Bone marrow (tissue), 2 donors: ENCODE measurements at regions not wholly inside any gene's neighbourhood (a gene's known extent, or its start where the extent isn't known, plus 50 kb on each side); places are given as distances from the start of the nearest gene placed in this dataset.

Source experiments
- DNase-seq, 2 donors: peaks; one replicate each; lab custom pipeline; 2025; lab: John Stamatoyannopoulos, UW

DNA sequence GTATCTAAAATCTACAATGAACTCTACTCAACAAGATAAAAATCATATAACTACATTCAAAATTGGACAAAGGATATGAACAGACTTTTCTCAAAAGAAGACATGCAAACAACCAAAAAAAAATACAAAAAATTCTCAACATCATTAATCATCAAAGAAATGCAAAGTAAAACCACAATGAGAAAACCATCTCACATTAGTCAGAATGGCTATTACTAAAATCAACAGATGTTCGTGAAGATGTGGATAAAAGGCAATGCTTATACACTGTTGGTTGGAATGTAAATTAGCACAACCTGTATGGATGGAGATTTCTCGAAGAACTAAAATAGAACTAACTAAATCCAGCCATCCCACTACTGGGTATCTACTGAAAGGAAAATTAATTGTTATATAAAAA lies 1080.8 kb downstream of the AMY1C start:
- DNase-seq = no peak

DNA sequence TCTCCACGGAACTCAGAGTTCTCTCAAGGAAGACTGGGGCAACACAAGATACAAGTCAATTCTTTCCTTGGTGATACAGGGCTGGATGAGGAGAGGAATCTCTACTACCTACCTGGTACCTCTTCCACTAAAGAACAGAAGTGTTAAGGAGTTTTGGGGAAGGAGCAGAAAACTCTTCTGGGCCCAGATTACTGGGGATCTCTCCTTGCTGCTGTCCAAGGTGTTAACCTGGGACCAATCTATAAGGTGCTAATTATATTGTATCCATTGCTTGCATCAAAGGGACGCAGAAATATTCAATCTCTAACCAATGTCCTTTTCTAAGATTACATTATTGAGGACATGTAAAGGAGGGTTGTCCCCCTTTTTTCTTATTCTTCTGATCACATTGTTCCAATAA lies 1102.5 kb downstream of the AMY1C start:
- DNase-seq = no peak

DNA sequence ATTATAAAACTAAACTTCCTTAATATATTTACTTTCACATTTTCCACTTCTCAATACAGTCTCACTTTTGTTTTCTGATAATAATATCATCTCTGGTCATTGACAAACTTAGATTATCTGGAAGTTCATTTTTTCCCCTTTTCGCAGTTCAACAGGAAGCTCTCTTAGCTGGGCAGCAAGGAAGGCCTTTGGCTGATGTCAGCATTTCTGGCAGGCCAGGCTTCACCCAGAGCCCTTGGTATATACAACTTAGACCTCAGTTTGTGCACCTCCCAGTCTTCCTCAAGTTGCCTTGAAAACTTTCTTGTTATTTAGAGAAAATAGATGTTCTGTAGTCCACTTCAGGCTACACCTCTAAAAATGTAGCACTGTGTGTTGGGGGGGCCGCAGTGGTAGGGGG lies 1103.6 kb downstream of the AMY1C start:
- DNase-seq = no peak

DNA sequence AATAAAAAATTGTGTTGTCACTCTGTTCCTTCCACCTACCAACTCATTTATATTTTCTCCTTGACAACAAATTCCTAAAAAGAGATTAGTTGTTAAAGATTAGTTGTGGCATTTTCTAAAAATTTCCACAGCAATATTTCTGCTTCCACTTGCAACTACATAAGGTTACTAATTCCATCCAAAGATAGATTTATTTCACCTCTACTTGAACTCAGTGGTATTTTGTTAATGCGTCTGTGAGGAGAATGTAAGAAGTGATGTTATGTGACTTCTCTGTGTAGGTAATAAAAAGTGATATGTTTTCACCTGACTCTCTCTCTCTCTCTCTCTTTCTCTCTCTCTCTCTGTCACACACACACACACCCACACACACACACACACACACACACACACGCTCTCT lies 1104.8 kb downstream of the AMY1C start:
- no peak for DNase-seq

DNA sequence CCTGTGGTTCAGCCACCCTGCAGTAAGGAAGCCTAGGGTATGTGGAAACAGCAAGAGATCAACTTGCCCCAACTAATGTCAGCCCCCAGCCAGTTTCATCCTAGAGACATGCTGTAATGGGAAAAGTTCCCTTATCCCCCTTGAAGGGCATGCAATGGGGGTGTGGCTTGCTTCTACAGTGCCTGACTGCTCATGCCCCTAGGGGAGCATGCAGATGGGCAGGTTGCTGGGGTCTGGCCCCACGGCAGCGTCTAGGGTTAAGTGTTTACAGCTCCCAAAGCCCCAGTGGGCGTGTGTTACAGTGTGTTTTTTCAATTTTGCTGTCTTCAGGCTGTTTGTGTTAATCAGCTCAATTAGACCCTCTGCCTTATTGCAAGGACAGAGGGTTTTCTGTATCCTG lies 1105.9 kb downstream of the AMY1C start:
- DNase-seq = no peak

DNA sequence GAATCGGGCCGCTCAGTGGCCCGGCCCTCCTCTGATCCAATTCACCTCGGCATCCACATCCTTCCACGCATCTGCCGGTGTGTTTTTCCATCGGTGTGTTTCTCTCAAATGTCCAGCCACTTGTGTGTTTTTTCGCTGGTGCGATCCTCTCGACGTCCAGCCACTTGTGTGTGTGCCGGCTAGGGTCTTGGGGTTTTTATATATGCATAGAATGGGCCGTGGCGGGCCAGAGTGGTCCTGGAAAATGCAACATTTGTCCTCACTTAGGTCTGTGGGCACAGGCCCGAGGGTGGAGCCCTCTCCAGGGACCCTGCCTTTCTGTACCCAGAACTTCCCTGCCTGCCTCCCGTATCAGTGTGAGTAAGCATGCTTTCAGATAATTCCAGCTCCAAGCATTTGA lies 1106.4 kb downstream of the AMY1C start:
- no peak for DNase-seq

DNA sequence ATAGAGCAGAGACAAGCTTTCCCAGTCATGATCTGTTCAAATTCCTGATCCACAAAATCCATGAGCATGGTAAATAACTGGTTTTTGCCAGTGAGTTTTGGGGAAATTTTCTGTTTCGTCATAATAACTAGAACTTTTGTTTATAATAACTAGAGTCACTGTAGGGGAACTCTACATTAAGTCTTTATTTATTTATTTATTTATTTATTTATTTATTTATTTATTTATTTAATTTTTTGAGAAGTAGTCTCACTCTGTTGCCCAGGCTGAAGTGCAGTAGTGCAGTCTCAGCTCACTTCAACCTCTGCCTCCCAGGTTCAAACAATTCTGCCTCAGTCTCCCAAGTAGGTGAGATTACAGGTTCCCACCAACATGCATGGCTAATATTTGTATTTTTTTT lies 1106.8 kb downstream of the AMY1C start:
- DNase-seq = no peak

DNA sequence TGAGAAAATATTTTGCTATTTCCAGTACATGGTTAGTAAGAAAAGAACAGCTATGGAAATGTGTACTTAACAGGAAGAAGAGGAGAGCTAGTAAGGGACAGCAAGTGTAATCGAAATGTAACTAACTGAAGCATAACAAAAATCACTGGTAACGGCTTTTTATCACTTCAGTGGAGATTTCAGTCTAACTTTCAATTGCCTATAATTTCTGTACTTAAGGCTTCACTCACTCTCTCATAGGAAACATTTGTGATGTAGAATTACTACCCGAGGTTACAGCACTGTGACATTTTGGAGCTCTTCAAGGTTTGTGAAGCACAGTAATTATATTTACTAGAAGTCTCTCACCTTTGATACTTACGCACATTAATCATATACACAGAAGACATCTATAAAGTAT lies 1119.1 kb downstream of the AMY1C start:
- no peak for DNase-seq

DNA sequence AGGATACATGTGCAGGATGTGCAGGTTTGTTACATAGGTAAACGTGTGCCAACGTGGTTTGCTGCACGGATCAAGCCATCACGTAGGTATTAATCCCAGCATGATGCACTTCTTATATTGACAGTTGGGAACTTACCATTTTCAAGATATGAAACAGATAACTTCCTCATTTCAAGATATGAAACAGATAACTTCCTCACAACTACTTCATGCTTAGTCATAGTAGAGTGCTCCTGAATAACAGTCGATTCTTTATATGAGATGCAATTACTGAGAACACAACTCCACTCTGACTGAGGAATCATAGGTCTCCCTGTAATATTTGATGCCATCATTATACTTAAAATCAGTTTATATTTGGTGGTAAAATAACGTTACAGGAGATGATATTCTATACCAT lies 1124.3 kb downstream of the AMY1C start:
- peak in 1 of 2 donors; percentile 19 for DNase-seq

DNA sequence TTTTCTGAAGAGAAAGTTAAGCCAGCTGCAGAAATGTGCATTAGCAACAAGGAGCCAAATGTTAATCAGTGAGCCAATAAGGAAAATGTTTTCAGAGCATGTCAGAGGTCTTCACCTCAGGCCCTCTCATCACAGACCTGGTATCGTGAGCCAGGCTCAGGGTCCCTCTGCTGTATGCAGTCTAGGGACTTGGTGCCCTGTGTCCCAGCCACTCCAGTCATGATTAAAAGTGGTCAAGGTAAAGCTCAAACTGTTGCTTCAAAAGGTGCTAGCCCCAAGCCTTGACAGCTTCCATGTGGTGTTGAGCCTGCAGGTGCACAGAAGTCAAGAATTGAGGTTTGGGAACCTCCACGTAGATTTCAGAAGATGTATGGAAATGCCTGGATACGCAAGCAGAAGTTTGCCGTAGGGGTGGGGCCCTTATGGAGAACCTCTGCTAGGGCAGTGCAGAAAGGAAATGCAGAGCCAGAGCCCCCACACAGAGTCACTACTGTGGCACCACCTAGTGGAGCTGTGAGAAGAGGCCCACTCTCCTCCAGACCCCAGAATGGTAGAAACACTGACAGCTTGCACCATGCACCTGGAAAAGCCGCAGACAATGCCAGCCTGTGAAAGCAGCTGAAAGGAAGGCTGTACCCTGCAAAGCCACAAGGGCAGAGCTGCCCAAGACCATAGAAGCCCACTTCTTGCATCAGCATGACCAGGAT lies 1128.7 kb downstream of the AMY1C start:
- no peak for DNase-seq

DNA sequence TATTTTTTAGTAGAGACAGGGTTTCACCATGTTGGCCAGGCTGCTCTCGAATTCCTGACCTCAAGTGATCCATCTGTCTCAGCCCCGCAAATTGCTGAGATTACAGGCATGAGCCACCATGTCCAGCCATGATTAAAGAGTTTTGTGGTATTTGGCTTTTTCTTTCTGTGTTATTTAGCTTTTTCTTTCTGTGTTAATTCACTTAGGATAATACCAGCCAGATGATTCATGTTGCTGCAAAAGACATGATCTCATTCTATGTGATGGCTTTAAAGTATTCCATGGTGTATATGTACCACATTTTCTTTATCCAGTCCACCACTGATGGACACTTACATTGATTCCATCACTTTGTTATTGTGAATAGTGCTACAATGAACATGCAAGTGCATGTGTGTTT lies 1135.2 kb downstream of the AMY1C start:
- DNase-seq = no peak

DNA sequence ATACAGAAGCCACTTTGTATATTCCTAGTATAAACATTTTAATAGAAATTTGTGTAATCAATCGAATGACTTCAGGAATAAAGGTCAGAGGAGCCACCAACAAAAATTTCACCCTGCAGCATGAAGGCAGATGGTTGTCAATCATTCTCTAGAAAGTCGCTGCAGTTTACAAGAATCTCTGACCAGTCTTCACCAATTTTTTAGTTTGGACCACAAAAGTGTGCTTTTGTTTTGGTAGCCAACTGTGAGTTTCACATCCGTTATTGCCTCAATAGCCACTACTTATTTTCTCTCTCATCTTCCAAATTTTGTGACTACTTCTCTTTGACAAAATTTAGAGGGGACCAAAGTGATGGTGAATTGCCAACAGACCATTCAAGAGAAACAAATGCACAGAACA lies 1155.6 kb downstream of the AMY1C start:
- DNase-seq = no peak

DNA sequence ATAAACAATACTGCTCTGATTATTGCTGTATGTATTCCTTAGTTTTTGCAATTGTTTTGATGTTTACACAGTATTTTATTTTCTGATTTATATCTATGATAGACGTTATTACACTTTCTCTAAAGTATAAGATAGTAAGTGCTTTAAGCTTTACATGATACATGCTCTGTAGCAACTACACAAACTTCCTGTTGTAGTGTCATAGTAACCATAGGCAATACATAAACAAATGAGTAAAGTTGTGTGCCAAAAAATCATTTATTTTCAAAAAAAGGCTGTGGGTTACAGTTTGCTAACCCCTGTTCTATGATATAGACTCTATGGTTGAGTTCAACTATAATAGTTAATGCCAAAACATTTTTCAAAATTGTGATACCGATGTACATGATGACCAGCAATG lies 1156.4 kb downstream of the AMY1C start:
- no peak for DNase-seq

DNA sequence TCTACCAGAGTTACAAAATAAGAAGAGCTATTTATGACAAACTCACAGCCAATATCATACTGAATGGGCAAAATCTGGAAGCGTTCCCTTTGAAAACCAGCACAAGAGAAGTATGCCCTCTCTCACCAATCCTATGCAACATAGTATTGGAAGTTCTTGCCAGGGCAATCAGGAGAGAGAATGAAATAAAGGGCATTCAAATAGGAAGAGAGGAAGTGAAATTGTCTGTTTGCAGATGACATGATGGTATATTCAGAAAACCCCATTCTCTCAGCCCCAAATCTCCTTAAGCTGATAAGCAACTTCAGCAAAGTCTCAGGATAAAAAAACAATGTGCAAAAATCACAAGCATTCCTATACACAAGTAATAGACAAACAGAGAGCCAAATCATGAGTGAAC lies 1169.5 kb downstream of the AMY1C start:
- DNase-seq = no peak

DNA sequence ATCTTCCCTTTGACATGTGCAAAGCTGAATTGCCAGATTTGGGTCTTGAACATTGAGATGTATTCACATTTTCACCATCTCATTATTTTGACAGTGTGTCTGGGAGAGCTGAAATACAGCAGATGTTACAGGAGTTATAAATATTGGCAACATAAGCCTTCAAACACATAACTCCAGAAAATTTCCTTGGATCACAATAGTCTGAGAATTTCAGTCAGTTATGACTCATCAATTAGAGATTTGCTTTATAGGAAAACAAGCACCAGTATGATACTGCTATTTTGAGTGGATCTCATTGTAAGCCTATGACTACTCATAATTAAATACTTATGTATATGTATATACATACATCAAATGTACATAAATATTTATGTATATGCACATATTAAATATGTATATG lies 1171.8 kb downstream of the AMY1C start:
- DNase-seq = no peak

DNA sequence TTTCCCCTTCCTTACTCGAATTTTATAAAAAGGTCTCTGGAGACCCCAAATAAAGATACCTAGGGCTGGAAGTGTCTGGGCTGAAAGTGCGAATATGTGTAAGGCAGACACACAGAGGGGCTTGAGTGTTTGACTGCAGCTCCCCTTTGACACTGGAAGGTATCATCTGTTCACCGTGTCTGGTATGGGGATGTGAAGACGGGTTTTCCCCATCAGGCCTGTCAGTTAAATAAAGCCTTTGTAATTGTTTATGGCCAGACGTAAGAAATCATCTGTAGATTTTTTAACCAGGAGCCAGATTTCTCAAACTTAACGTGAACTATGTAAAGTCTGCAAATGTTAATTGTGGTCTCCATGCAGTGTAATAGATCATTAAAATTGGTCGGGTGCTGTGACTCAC lies 1173.4 kb downstream of the AMY1C start:
- DNase-seq = no peak

DNA sequence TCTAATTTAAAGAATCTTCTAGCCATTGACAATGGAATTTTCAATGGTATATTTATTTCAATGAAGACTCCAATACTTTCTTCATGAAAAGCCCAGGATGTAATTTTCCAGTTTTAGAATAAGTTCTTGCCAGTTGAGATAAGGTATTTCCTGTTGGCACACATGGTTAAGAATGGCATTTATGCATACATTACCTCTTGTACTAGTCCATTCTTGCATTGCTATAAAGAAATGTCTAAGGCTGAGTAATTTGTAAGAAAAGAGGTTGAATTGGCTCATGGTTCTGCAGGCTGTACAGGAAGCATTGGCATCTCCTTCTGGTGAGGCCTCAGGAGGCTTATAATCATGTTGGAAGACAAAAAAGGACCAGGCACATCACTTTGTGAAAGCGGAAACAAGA lies 1179.6 kb downstream of the AMY1C start:
- no peak for DNase-seq

DNA sequence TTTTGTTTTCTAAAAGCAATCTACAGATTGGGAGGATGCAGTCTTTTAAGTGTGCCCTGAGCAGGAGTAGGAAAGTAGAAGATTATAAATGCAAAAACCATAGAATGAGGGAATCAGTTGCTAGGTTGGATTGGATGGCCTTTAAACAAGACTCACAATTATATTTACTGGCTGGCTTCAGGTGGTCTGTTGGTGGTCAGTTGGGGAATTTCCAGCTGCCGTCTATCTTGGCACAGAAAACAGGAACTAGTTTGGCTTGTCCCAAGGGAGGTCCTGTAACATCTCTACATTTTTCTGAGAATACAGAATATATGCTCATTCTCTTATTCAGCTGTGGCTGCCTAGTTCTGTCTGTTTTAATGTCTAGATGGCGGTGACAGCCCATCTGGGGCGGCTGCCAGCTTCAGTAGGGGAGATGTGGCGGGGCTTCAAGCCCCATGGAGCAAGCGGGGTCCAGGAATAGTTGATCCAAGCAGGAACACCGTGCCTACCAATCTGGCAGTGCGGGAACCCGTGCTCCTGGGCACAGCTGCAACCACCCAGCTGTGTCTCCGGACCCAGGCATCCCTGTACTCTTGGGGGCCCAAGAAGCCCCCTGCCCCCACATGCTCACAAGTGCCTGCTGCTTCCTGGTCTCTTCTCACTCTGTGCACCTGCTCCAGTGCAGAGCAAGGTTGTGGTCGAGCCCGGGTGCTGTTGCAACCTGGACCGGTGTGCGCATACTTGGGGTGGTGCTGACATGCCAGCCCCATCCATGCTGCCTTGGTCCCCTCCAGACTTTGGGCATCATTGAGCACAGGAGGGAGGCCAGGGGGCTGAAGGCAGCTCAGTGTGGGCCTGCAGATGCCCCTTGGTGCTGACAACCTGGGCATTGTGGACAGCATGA lies 1182.6 kb downstream of the AMY1C start:
- no peak for DNase-seq

DNA sequence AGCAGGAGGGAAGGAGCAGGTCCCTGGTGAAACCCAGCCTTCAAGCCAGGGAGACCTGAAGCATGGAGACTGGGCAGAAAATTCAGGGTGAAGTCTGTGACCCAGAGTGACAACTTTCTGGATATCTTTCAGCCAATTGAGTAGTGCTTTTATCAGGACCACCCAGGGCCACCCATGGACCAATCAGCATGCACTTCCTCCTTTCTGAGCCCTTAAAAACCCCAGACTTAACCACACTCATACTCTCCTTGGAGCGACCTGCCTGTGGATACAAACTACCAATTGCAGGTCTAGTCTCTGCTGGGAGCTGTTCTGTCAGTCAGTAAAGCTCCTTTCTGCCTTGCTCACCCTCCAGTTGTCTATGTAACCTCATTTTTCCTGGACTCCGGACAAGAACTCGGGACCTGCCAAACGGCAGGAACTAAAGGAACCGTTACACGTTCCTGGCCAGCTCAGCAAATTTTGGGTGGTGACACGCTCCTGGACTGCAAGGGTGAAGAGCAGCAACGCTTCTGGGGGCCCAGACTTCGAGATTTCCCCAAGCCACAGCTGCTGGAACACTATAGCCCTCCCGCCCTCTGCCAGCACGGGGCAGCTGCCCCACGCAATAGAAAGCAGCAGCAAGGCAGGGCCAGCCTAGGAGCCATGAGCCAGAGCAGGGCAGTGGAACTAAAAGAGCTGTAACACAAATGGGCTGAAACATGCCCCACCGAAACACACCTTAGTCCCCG lies 1183.4 kb downstream of the AMY1C start:
- DNase-seq = no peak

DNA sequence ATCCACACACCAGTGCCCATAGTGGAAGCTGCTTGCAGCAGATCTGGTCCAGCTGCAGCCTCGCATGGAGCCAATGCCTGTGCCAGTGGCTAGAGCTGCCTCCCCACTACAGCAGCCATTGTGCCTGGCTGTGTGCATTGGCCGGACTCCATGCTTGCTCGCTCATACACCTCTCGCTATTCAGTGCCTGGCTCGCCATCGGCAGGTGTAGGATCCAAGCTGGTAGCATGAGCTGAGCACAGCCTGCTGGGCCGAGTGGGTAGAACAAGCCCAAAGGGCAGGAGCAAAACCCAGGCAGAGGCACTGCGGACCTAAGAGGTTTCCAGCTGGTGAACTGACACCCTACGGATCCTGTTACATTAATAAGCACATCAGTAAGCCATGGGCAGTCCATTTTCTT lies 1184.1 kb downstream of the AMY1C start:
- DNase-seq = no peak

DNA sequence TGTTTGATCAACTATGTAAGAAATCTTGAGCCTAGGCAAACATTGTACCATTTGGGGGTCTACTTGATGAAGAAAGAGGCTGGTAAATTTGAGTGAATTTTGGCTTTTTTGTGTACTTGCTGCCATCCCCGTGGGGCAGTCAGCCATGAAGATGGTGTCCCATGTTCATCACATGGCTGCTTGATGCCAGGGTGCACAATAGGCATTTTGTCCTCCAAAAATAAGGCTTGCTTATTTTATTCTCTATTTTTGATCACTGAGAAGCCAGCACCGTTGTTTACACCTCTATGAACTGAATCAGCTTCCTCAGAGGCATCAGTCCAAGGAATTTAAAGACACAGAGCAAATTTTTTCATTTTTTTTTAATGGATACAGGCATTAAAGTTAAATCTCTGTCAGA lies 1195.7 kb downstream of the AMY1C start:
- DNase-seq = no peak

DNA sequence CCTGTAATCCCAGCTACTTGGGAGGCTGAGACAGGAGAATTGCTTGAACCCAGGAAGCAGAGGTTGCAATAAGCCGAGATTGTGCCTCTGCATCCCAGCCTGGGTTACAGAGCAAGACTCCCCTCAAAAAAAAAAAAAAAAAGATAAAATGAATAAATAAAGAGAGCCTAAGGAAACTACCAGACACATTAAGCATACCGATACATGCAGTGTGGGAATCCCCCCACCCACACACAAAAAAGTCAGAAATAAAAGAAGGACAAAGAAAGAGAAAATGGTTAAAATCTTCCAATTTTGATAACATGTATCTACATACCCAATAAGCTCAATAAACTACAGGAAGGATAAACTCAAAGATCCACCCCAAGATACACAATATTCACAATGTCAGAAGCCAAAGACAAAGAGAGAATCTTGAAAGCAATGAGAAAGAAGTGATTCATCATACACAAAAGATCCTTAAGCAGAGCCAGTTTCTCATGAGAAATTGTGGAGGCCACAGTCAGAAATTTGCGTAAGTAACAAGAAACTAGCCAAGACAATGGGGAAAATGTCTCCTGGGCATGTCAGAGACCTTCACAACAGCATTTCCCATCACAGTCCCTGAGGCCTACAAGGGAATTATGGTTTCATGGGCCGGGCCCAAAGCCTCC lies 1197.0 kb downstream of the AMY1C start:
- no peak for DNase-seq
